ENCODE measurements at regions not wholly inside any gene's neighbourhood (a gene's known extent, or its start where the extent isn't known, plus 50 kb on each side); places are given as distances from the start of the nearest gene placed in this dataset.
"Not testable (repeated sequence)": the region's sequence is repeated elsewhere in the genome, so short reads cannot be mapped to it uniquely, and the experiment has no call there.

DNA sequence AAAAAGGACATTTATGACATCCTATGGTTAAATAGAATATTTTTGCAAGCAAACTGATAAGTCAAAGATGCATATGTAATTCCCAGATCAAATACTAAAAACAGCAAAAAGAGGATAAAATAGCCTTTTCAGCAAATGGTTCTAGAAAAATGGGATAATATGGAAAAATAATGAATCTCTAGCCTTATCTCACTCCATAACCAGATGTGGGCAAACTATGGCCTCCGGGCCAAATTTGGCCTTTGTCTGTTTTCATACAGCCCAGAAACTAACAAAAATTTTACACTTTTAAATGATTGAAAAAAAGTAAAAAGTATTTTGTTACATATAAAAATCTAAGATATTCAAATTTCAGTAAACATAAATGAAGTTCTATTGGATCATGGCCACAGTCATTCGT is 215.4 kb upstream of the PRSS1 start:
- no peak for DNase-seq (ENCODE audit: low read depth)

- DNase-seq (ENCODE audit: low read depth) = no peak
Observed at GRCh38 chr7:142529591-142529990, 219.7 kb upstream of the PRSS1 start.

- no peak for DNase-seq (ENCODE audit: low read depth)
Observed at GRCh38 chr7:142528608-142529408, 220.5 kb upstream of the PRSS1 start.

- no peak for DNase-seq (ENCODE audit: low read depth)
Observed at GRCh38 chr7:142523821-142524460, 225.3 kb upstream of the PRSS1 start.

- no peak for DNase-seq (ENCODE audit: low read depth)
Observed at GRCh38 chr7:142522735-142523134, 226.5 kb upstream of the PRSS1 start.

DNA sequence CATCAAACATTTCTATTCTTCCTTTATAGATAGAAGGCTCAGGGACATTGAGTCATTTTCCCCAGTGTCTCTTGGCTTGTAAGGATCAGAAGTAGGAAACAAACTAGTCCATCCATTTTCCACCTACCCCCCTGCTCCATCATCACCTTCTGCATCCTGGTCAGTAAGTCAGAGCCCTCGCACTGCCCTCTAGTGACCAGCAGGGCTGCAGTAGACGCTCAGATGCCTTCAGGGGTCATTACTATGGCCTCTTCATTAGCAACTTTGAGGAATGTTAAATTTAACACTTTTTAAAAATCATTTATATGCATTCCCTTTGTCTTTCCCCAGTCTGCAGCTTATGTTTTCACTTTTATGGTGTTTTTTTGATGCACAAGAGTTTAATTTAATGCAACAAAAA is 228.4 kb upstream of the PRSS1 start:
- not testable (repeated sequence) for DNase-seq (ENCODE audit: low read depth)

- not testable (repeated sequence) for DNase-seq (ENCODE audit: low read depth)
Observed at GRCh38 chr7:142520455-142520854, 228.8 kb upstream of the PRSS1 start.

GRCh38 chr7:142519079-142520078 is 229.9 kb upstream of the PRSS1 start:
- DNase-seq (ENCODE audit: low read depth) = no peak

GRCh38 chr7:142516038-142516501 is 233.2 kb upstream of the PRSS1 start:
- DNase-seq (ENCODE audit: low read depth) = no peak

- not testable (repeated sequence) for DNase-seq (ENCODE audit: low read depth)
Observed at GRCh38 chr7:142514716-142515115, 234.6 kb upstream of the PRSS1 start.

DNA sequence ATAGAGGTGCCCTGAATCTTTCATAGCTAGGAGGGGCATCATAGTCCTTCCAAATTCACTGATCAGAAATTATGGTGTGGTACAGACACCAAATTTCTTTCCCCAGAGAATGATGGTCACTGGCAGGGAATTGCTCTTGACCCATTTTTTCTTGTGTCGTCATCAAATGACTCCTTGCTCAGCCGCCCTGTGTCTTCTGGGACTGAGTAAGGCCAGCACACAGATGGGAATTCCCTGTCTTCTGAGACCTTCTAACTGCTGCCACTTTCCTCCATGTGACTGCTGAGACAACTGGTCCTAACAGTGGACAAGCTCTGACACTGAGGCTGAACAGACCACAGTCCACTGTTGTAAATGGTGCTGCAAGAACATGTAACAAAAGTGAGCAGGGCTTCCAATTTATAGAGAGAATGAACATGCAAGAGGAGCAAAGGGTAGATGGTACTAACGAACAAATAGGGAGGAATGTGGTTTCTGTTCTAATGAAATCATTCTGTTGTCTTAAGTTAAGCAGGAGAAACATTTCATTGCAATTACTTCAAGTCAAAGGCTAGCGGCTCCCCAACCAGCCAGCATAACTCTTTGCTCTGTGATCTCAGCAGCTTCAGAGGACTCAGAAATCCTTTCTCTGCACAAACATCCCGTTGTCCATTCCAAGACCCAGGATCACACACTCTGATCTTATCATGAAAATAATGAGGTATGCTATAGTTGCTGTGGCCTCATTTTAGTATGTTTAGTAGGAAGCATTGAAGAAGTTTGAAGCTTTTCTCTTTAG is 235.9 kb upstream of the PRSS1 start:
- DNase-seq (ENCODE audit: low read depth) = no peak

GRCh38 chr7:142511801-142512200 is 237.5 kb upstream of the PRSS1 start:
- no peak for DNase-seq (ENCODE audit: low read depth)

- no peak for DNase-seq (ENCODE audit: low read depth)
Observed at GRCh38 chr7:142511374-142511773, 237.9 kb upstream of the PRSS1 start.

GRCh38 chr7:142509235-142509634 is 240.0 kb upstream of the PRSS1 start:
- not testable (repeated sequence) for DNase-seq (ENCODE audit: low read depth)

DNA sequence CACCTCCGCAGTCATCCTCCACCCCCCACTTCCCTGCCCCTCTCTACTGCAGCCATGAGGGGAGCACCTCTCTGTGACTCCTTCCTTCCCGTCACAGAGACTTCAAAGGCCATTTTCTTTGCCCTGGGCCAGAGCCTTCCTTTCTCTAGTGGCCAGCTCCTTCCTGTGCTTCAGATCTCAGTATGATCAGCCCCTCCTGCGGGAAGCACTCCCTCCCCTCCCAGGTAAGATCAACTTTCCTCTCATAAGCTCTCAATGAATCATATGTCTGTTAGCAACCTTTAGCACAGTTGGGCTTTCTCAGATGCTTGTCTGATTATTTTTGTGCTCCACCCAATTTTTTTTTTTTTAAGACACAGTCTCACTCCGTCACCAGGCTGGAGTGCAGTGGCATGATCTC is 241.0 kb upstream of the PRSS1 start:
- no peak for DNase-seq (ENCODE audit: low read depth)

DNA sequence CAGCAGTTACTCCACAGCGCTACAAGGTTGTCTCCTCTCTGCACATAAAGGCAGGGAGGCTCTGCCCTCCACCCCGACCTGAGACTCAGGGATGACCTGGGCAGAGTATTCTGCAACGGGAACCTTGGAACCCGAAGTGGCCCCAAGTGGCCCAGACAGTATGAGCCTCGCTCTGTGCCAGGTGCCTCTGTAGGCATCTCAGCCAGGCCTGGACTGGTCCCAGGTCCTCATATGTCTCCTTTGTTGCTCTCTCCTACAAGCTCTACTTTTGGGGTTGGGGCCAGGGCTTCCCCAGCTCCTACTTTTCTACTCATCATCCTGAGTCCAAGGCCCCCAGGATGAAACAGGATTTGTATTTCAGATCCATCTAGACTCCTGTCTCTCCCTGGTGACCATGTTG is 241.5 kb upstream of the PRSS1 start:
- DNase-seq (ENCODE audit: low read depth) = no peak

- not testable (repeated sequence) for DNase-seq (ENCODE audit: low read depth)
Observed at GRCh38 chr7:142507066-142507465, 242.2 kb upstream of the PRSS1 start.

DNA sequence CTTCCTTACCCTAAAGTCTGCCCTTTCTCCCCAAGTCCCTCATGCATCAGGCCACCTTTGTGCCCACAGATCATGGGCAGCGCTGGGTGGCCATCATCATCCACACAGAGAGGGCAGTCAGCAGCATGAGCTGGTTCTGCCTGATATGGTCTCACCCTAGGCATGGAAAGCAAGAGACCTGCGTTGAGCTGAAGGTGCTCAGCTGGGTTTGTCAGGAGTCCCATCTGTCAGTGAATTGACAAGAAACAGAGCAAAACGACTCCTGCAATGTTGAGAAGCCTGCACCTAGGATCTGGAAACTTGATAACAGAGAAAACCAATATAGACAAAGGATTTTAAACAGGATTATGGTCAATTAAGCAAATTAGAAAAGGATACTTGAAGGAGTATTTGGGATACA is 242.7 kb upstream of the PRSS1 start:
- no peak for DNase-seq (ENCODE audit: low read depth)

DNA sequence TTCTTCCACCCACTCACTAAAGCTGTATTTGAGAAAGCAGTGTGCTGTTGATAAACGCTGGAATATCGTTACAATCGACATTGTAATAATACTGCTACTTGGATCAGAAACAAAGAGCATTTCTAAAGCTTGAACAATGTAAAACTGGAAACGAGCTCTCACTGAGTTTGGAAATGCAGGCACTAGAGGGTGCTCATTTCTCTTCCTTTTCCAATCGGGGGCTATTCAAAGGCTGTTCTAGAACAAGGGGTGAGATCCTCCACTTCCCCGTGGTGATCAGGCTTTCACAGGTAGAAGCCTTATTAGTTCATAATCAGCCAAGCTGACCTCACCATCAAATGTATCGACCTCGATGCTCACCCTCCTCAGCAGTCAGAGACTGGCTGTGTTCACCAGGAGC is 245.3 kb upstream of the PRSS1 start:
- DNase-seq (ENCODE audit: low read depth) = not testable (repeated sequence)

- DNase-seq (ENCODE audit: low read depth) = no peak
Observed at GRCh38 chr7:142503036-142503435, 245.2 kb upstream of the PRSS58 start.

- no peak for DNase-seq (ENCODE audit: low read depth)
Observed at GRCh38 chr7:142501434-142501833, 243.6 kb upstream of the PRSS58 start.

DNA sequence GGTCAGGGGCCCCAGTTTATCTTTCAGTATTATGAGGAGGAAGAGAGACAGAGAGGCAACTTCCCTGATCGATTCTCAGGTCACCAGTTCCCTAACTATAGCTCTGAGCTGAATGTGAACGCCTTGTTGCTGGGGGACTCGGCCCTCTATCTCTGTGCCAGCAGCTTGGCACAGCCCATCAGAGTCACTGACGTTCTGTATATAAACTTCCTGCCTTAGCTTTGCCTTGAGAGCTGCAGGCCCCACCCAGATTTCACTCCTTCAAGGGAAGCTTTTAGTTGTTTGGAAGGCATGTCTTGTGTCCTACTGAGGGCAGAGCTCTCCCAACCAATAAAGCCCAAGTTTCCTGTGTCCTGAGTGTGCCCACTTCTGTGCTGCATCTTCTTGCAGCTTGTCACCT is 242.5 kb upstream of the PRSS58 start:
- DNase-seq (ENCODE audit: low read depth) = no peak
